Thyroid gland (tissue), 4 donors: ENCODE measurements at regions not wholly inside any gene's neighbourhood (a gene's known extent, or its start where the extent isn't known, plus 50 kb on each side); places are given as distances from the start of the nearest gene placed in this dataset.
A peak's percentile ranks its signal among the peaks of the same experiment; 100 is the strongest.

Experiments used
- DNase-seq, 2 donors: peaks; one replicate each; pipeline ENCODE4 v3.0.0-alpha.2; 2019
- H3K27ac ChIP-seq, 3 donors: fragments of 200-600 bp; sonication (generic); 1 replicate in 2 of 3; 2 replicates in 1 of 3; pipeline ENCODE4 v1.5.1; 2016 to 2019; ENCODE audit warnings: mild to moderate bottlenecking in 1 of 3, moderate library complexity in 1 of 3
- H3K27me3 ChIP-seq: fragments of 200-600 bp; sonication (generic); one replicate; pipeline ENCODE4 v1.5.1; 2019
- H3K36me3 ChIP-seq, 2 donors: fragments of 200-600 bp; sonication (generic); one replicate each; pipeline ENCODE4 v1.5.1; 2016 to 2019
- H3K4me1 ChIP-seq, 2 donors: fragments of 200-600 bp; sonication (generic); one replicate each; pipeline ENCODE4 v1.5.1; 2017 to 2019
- H3K4me3 ChIP-seq, 3 donors: fragments of 200-600 bp; sonication (generic); replicated peaks in 1 of 3; 1 replicate in 2 of 3; 2 replicates in 1 of 3; pipeline ENCODE4 v1.5.1; 2016; ENCODE audit warnings: mild to moderate bottlenecking in 1 of 3
- H3K9me3 ChIP-seq: fragments of 200-600 bp; sonication (generic); one replicate; pipeline ENCODE4 v1.5.1; 2017
- POLR2A ChIP-seq, 2 donors: fragments of 450-650 bp; IDR thresholded peaks; one replicate each; pipeline ENCODE4 v1.6.1; 2017; ENCODE audit warnings: antibody characterized with exemption in 2 of 2, mild to moderate bottlenecking in 2 of 2, moderate library complexity in 1 of 2
- WGBS, 2 donors: methylation state at CpG; one replicate each; pipeline ENCODE4 v1.1.5; 2017; 5-methylcytosine and 5-hydroxymethylcytosine counted together
- intact Hi-C: fragments of 100-400 bp; cut with DNase I; formaldehyde crosslinking; loops from one replicate; pipeline ENCODE4 v1.15.1; 2023
- TF ChIP-seq, protein P1 (sequence below), 6 experiments: fragments of 200-600 bp in 3 of 6; fragments of 450-650 bp in 3 of 6; sonication (generic) in 3 of 6; IDR thresholded peaks; one replicate each; pipeline ENCODE4 v1.5.1; 2016 to 2019; ENCODE audit warnings: antibody characterized with exemption in 6 of 6, mild to moderate bottlenecking in 2 of 6, inconsistent platforms in 1 of 6, moderate library complexity in 1 of 6

DNA sequence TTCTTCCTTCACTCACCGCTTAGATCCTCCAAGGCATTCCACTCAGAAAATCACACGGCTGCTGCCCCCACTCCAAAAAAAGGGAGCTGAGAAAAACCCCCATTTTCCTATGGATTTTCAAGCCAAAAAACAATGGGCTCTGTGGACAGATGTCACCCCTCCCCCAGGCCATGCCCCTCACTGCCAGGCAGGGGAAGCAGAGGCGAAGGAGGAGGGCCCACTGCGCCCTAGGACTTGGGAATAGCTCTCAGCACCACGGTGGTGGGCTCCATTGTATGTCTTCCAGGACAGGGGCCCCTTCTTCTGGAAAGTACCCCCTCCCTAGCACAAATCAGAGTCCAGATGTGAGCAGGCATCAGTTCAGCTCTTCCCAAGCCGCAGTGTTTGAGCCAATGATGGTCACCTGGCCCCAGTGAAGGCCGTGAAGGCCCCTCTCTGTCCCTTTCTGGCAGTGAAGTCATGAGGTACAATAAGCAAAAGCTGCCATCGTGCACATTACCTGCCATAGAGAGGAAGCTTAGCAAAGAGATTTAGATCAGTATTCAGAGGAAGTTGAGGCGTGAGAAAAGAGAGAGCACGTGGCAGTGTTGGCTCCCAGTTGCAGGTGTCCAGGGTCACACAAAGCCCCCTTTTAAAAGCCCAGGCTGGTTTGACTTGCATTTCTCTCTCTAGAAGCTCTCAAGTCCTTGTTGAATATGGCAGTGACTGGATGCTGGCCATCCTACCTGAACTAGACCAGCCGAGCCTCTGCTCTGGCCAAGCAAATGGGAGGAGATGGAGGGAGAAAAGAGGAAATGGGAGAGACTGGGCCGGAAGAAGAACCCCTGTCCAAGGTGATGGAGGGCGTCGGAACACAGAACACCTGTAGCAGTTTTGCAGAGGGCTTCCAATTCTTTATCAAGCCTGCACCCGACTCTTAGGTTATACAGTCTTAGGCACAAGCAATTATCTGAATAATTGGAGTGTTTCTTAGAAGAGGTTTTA lies 149.0 kb downstream of the TOMM20 start:
- WGBS, 2 donors, result 77 to 81% methylated on average over 15 of the region's 15 CpGs
- intact Hi-C loops, result loop anchor here (10.0 kb wide), 2 partner anchors 255 to 365 kb away; partner anchors contain the start of gene IRF2BP2
- H3K4me3 ChIP-seq, result no peak overlapping the region

DNA sequence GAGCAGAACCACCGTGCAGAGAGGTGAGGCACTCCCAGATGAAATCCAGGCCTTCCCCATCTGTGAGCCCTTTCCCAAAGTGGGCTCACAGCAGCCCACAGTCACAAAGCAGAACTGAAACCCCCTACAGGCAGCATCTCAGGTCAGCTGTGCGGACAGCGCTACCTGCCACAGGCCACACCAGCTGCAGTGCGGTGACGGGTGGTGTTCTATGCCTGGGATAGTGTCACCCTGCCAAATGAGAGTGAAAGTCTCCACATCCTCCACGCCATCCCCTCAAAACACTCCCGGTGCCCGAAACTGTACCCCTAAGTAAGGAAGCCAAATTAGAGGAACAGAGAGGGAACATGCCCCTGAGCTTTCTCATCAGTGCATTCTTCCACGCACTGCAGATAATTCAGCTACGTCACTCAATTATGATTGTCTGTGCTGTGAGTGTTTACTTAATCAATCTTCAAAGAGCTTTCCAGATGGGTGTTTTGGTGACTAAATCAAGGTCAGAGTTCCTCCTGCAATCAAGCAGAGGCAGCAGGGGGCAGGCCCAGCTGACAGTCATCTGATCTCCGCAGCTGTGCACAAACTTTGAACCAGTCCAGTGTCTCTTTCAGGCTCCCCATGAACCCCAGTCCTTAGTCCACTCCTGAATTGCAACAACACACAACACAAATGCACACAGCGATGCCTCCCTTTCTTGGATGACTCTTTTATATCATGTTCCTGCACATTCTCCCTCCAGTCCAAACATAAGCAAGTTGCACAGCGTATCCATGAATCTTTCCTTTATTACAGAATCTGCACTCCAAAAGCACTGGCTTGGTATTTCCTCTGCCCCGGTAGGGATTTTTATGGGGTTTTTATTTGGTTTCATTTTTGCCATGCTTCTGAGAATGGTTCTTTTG lies 150.0 kb downstream of the TOMM20 start:
- peaks cover 30 to 80% of the 10 kb centered on the region in 2 donors for H3K4me1 ChIP-seq
- H3K9me3 ChIP-seq, result no peaks in the 10 kb centered on the region
- TF ChIP-seq POLR2A (IDR thresholded peaks at IDR 0.05), result no peak
- TF ChIP-seq, protein P1, sequence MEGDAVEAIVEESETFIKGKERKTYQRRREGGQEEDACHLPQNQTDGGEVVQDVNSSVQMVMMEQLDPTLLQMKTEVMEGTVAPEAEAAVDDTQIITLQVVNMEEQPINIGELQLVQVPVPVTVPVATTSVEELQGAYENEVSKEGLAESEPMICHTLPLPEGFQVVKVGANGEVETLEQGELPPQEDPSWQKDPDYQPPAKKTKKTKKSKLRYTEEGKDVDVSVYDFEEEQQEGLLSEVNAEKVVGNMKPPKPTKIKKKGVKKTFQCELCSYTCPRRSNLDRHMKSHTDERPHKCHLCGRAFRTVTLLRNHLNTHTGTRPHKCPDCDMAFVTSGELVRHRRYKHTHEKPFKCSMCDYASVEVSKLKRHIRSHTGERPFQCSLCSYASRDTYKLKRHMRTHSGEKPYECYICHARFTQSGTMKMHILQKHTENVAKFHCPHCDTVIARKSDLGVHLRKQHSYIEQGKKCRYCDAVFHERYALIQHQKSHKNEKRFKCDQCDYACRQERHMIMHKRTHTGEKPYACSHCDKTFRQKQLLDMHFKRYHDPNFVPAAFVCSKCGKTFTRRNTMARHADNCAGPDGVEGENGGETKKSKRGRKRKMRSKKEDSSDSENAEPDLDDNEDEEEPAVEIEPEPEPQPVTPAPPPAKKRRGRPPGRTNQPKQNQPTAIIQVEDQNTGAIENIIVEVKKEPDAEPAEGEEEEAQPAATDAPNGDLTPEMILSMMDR (IDR thresholded peaks at IDR 0.05), result no peak
- WGBS, 2 donors, result 61 to 79% methylated on average over 10 to 14 of the region's 14 CpGs
- H3K27ac ChIP-seq, result peak overlapping the region; percentile 75 to 90 (median 87)
- no peak for DNase-seq
- intact Hi-C loops, result no loop called here
- H3K4me3 ChIP-seq, result no peak overlapping the region
- H3K36me3 ChIP-seq, result no peaks in the 10 kb centered on the region
- H3K27me3 ChIP-seq, result no peaks in the 10 kb centered on the region

More for the DNA sequence above, 149.0 kb downstream of the TOMM20 start:
- TF ChIP-seq, protein P1 (IDR thresholded peaks at IDR 0.05), result no peak
- no peak for TF ChIP-seq POLR2A (IDR thresholded peaks at IDR 0.05)
- Histone ChIP-seq H3K9me3 (no peaks in the 10 kb centered on the region), H3K27me3 (no peaks in the 10 kb centered on the region), H3K36me3 (no peaks in the 10 kb centered on the region), H3K27ac (peak overlapping the region; percentile 75 to 90 (median 87)), H3K4me1 (peaks cover 30 to 78% of the 10 kb centered on the region in 2 donors)
- DNase-seq, result no peak

DNA sequence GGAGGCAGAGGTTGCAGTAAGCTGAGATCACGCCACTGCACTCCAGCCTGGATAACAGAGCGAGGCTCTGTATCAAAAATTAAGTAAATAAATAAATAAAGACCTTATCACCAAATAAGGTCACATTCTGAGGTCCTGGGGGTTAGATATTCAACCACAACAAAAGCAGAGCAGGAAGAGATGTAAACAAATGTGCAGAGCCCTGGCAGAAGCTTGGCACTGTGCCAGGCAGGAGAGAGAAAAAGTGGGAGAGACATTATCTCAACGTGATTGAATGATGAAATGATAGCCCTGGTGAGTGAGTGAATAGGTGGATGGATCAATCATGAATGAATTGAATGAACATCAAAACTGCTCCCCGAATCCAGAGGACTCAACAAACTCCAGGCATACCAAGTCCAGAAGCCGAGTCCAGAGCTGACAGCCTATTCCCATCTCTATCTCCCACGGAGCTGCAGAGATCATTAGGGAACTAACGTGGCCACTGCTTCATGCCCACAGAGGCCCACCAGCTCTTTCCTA lies 150.7 kb downstream of the TOMM20 start:
- H3K36me3 ChIP-seq, result no peaks in the 10 kb centered on the region
- peak overlapping the region; percentile 75 to 90 (median 87) for H3K27ac ChIP-seq
- no peak for TF ChIP-seq POLR2A (IDR thresholded peaks at IDR 0.05)
- H3K9me3 ChIP-seq, result no peaks in the 10 kb centered on the region
- WGBS, 2 donors, result 77 to 83% methylated on average over 7 of the region's 7 CpGs
- H3K27me3 ChIP-seq, result no peaks in the 10 kb centered on the region
- DNase-seq, result no peak
- intact Hi-C loops, result no loop called here
- no peak overlapping the region for H3K4me3 ChIP-seq
- peaks cover 30 to 82% of the 10 kb centered on the region in 2 donors for H3K4me1 ChIP-seq

DNA sequence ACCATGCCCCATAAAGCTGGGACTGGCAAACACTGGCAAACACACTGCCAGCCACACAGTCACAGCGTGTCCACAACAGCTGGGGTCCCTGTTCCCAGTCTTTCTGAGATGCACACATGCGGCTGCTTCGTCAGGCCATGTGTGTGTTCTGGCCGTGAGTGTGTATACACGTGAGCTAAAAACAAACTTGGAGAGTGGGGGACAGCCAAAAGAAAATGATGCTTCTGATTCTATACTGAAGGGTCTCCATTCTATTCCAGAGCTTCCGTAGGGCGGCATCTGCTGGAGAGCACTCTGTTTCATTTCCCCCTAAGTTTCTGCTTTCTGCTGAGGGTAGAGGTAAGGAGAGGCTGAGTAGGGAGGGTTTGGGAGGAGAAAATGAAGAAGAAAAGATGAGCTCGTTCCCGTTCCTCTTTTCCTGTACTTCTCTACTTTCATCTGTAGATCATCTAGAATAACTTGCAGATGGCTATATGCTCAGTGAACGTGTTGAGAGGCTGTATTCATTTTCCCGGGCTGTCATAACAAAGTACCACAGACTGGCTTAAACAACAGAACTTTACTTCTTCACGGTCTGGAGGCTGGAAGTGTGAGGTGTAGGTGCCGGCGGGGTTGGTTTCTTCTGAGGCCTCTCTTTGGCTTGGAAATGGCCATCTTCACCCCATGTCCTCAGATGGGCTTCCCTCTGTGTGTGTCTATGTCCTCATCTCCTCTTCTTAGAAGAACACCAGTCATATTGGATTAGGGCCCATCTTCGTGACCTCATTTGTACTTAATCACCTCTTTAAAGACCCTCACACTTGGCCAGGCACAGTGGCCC lies 151.6 kb downstream of the TOMM20 start:
- intact Hi-C loops, result no loop called here
- TF ChIP-seq POLR2A (IDR thresholded peaks at IDR 0.05), result no peak
- TF ChIP-seq, protein P1 (IDR thresholded peaks at IDR 0.05), result no peak
- no peaks in the 10 kb centered on the region for H3K9me3 ChIP-seq
- WGBS, 2 donors, result 88 to 89% methylated on average over 15 of the region's 15 CpGs
- H3K27me3 ChIP-seq, result no peaks in the 10 kb centered on the region
- H3K36me3 ChIP-seq, result no peaks in the 10 kb centered on the region
- H3K27ac ChIP-seq, result peak overlapping the region in 2 of 3 donors; percentile 87 to 90
- H3K4me1 ChIP-seq, result peaks cover 30 to 84% of the 10 kb centered on the region in 2 donors
- no peak overlapping the region for H3K4me3 ChIP-seq
- DNase-seq, result no peak
